ENCODE measurements at regions not wholly inside any gene's neighbourhood (a gene's known extent, or its start where the extent isn't known, plus 50 kb on each side); places are given as distances from the start of the nearest gene placed in this dataset.

GRCh38 chr7:18350678-18351077, 144.9 kb upstream of the HDAC9 start:
- no peak for TF ChIP-seq CTCF (IDR thresholded peaks at IDR 0.05 in 4 of 5, conservative IDR thresholded peaks at IDR 0.05 in 1 of 5)
- TF ChIP-seq POLR2A (IDR thresholded peaks at IDR 0.05), result no peak

All from gastrocnemius medialis (tissue), 4 donors.